GM21360 (cell line): ENCODE measurements at regions not wholly inside any gene's neighbourhood (a gene's known extent, or its start where the extent isn't known, plus 50 kb on each side); places are given as distances from the start of the nearest gene placed in this dataset.
"Not testable (repeated sequence)": the region's sequence is repeated elsewhere in the genome, so short reads cannot be mapped to it uniquely, and the experiment has no call there.

Experiments used
- ATAC-seq: cut with Tn5 transposase; IDR thresholded peaks from one replicate; pipeline ENCODE4 v1.9.1; 2021; ENCODE audit warnings: mild to moderate bottlenecking, moderate library complexity; ENCODE audit not compliant: unreplicated experiment

DNA sequence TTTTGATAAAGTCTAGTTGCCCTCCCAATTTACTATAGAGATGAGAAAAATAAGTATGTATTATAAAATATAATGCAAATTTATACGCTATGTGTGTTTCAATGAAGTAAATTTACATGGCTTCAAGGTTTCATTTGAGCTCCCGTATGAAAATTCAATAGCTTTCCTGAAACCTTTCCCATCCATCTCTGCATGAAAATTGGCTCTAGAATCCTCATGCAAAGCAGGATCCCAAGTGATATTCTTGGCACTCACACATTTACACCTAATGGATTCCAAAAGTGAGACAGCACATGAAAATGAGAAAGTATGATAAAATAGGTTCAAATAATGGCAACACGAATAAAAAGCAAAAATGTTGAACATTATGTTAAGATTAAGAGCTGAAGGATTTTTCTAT, 1595.8 kb upstream of the SEL1L start:
- no peak for ATAC-seq

DNA sequence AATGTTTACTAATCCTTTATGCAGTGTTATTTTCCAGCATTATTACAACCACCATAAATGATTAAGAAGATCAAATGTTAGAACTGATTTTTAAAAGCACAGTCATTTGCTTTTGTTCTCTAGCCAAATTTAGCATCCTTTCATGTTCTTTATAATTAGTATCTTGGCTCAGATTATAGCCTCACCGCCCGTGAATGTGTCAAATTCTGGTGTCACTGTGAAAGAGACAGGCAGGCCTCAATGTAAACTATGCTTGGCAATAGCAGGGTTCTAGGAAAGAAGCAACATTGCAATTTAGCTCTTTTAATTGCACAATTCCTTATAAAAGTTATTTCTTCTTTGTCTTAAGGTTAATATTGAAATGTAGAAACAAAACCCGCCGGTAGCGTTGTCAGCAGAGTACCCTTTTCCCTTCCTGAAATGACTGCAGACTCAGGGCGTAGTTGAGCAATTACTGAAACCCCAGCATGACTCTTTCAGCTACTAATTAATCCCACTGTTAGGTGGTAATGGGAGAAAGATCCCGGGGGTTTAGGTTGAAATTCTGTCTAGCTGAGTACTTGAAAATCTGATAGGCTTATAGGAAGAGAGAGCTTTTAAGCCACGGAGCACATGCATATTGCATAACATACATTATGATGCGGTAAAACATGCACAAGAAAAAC, 1600.5 kb upstream of the SEL1L start:
- no peak for ATAC-seq

GRCh38 chr14:83140756-83141155, 1607.1 kb upstream of the SEL1L start:
- ATAC-seq: no peak

DNA sequence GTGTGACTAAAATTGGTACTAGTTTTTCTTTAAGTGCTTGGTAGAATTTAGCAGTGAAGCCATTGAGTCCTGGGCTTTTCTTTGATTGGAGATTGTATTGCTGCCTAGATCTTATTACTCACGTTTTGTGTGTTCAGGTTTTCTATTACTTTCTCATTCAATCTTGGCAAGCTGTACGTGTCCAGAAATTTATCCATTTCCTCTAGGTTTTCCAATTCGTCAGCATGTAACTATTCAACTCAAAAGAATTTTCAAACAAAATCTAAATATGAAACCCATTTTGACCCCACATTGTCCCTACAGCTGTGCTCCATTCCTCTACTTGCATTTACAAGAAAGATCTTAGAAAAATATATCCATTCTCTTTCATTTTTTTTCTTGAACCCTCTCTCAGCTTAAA, 1613.4 kb upstream of the SEL1L start:
- no peak for ATAC-seq

- ATAC-seq: no peak
Measured at GRCh38 chr14:83151571-83151970, 1617.9 kb upstream of the SEL1L start.

GRCh38 chr14:83153081-83153480, 1619.4 kb upstream of the SEL1L start:
- no peak for ATAC-seq

DNA sequence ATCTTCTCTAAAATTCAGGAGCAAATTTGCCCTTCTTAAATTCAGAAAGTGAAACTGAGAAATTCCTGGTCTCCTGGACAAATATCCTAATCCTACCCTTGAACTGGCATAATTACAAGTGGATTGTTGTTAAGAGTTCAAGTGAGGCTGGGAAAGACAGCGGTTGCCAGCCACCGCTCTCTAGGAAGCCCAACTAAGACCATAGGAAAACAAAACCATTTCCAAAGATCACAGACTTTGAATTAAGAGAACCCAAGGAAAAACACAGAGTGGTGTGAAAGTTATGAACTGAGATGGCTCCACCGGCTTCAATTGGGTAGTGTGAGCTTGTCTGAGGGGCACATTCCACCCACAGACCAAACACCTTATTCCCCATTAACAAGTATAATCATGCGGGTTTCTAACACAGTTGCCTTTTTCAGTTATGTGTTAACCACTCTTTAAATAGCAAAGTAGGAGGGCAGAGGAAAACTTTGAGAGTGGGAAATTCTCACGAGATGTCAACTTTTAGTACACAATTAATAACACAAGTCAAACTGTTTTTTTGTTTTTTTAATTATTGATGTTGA, 1628.8 kb upstream of the SEL1L start:
- no peak for ATAC-seq

GRCh38 chr14:83163016-83163415, 1629.4 kb upstream of the SEL1L start:
- no peak for ATAC-seq

- no peak for ATAC-seq
Measured at GRCh38 chr14:83164016-83164415, 1630.4 kb upstream of the SEL1L start.

- ATAC-seq: no peak
Measured at GRCh38 chr14:83164591-83164990, 1630.9 kb upstream of the SEL1L start.

- no peak for ATAC-seq
Measured at GRCh38 chr14:83170165-83170564, 1636.5 kb upstream of the SEL1L start.

DNA sequence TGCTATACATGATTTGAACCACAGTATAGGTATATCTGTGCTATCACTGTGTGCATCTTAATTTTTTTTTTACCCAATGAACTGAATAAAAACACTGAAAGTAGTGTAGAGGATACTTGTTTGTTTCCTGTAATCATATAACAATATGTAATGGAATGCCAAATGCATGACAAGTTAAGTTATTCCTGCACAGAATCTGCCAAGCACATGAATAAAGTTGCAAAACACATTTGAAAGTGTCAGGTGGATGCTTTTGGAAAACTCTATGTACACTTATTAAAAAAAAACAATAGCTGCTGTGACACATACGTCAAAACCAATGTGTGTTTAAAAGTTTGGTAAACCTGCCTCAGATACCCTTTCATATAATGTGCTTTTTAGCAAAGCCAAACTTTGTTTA, 1638.1 kb upstream of the SEL1L start:
- ATAC-seq: no peak

DNA sequence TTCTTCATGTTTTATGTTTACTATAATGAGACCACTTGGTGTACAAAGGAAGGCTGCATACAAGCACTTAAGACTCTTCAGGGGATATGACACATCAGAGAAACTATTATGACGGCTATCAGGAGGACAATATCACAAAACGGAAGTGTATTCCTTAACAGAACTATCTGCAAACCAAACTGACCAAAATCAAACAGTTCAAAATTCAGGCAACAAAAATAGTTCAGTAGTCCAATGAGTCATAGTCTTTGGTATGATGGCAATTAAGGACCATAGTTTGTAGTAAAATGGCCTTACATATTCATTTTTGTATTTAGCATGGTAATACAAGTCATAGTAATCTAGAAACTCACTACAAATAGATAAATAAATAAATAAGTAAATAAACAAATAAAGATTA, 1638.7 kb upstream of the SEL1L start:
- no peak for ATAC-seq

DNA sequence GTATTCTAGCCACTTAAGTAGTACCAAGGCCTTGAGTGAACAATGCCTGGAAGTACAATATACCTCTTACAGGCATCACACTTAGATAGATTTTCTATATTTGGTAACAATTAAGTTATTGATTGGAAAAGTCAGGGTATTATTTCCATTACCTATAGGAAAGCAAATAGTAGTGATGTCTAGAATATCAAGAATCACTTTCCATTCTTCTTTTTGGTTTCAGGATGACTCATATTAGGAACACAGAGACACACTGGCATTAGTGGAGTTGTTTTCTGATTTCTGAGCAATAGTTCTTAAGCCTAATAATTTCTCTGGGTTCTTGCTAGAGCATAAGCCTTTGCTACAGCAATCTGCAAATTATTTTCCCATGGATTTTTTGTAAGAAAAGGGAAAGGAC, 1640.0 kb upstream of the SEL1L start:
- ATAC-seq: no peak

- no peak for ATAC-seq
Measured at GRCh38 chr14:83184531-83184930, 1650.9 kb upstream of the SEL1L start.

DNA sequence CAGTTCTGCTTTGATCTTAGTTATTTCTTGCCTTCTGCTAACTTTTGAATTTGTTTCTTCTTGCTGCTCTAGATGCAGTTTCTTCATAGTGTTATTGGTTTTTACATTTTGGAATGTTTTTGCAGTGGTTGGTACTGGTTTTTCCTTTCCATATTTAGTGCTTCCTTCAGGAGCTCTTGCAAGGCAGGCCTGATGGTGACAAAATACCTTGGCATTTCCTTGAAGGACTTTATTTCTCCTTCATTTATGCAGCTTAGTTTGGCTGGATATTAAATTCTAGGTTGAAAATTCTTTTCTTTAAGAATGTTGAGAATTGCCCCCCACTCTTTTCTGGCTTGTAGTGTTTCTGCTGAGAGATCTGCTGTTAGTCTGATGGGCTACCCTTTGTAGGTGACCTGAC, 1654.7 kb upstream of the SEL1L start:
- ATAC-seq: not testable (repeated sequence)

DNA sequence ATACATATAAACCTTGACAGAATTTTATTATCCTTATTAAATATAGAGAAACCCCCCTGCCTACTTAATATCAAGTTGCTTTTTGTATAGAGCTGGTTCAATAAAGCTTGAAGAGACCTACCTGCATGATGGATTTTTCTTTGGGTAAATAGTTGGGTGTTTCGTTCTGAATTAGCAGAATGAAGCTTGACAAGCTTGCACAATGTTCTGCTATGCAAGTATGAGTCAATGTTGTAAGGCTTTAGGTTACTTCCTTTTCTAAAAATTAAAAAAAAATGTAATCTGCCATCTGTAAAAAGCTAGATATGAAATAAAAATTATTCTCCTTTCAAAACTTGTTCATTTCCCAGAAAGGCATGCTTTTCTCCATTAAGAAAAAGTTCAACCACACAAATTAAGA, 1662.6 kb upstream of the SEL1L start:
- no peak for ATAC-seq

DNA sequence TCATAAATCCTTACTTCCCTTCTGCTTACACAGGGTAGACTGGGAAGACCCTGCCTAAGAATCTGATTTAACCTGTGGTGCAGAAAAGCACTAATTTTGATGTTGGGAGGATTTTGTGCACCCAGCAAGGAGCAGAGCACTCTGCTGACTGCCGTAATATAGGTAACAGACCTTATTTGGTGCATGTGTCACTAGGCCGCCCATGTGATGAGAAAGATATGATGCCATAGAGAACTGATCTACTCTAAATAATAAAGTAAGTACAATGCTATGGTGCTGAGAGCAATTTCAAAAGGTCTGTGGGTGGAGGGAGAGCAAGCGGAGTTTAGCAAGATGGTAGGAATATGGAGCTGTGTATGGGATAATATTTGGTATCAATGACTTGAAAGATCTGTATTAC, 1663.6 kb upstream of the SEL1L start:
- ATAC-seq: no peak

DNA sequence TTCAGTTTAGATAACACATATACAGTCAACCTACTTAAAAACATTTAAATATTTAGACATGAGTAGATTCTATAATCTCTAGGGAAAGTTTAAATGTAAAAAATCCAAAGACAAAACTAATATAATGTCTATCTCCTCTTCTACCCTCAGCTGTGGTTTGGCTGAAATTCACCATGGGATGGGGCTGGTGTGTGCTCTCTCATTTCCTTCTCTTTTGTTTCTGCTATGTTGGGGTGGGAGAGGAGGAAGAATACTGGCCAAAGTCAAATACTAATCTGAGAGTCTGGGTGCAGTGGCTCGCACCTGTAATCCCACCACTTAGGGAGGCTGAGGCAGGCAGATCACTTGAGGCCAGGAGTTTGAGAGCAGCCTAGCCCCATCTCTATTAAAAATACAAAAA, 1673.9 kb upstream of the SEL1L start:
- no peak for ATAC-seq

DNA sequence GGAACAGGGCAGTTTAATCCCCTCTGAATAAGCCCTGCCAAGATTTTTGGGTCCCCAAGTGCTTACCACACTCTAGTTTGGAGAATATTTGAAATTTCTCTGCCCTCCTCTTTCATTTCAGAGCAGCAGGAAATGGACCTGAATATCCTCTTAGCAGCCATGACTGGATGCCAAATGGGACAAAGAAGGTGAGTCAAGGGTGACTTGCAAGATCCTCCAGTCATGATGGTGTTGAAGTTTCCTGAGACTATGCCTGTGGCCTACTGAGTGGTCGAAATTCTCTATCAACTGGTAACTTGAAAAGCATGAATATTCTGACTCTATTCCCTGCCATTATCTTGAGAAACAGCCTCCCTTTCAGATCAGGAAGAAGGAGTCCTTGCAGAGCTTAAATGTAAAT, 1674.7 kb upstream of the SEL1L start:
- no peak for ATAC-seq

DNA sequence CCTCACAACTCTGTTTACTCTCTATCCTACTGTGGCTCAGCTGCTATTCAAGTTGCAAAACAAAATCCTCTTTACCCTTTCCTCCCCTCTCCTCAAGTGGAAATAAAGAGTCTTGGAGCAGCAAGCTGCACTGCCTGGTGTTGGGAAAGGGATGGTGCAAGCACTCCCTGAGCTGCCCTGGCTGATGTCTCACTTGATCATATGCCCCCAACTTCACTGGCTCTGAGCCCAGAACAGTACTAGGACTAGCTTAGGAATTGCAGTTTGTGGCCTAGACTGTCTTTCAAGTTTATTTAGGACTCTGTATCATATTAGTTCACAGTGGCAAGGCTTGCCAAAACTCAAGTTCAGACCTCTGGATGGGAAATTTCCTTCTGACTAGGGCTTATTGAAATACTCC, 1683.8 kb upstream of the SEL1L start:
- no peak for ATAC-seq

- ATAC-seq: no peak
Measured at GRCh38 chr14:83247924-83248639, 1714.4 kb upstream of the SEL1L start.
